Immature natural killer cell (primary cell): ENCODE measurements at regions not wholly inside any gene's neighbourhood (a gene's known extent, or its start where the extent isn't known, plus 50 kb on each side); places are given as distances from the start of the nearest gene placed in this dataset.
"Not testable (repeated sequence)": the region's sequence is repeated elsewhere in the genome, so short reads cannot be mapped to it uniquely, and the experiment has no call there.

Source experiments
- DNase-seq, 3 donors: peaks; one replicate each; pipeline ENCODE4 v3.0.0; 2022; ENCODE audit warnings: mixed read lengths in 1 of 3
- H3K27ac Mint-ChIP-seq, 6 donors: one replicate each; pipeline ENCODE4 v1.8.0; 2020; ENCODE audit warnings: mixed read lengths in 6 of 6, mild to moderate bottlenecking in 5 of 6, inconsistent platforms in 4 of 6, moderate library complexity in 3 of 6
- H3K27me3 Mint-ChIP-seq, 3 donors: one replicate each; pipeline ENCODE4 v1.8.0; 2020 to 2021; ENCODE audit warnings: low read depth in 3 of 3, mild to moderate bottlenecking in 3 of 3, mixed read lengths in 3 of 3, moderate library complexity in 3 of 3, inconsistent platforms in 1 of 3
- H3K36me3 Mint-ChIP-seq, 3 donors: one replicate each; pipeline ENCODE4 v1.8.0; 2020; ENCODE audit warnings: mixed read lengths in 3 of 3, inconsistent platforms in 2 of 3, mild to moderate bottlenecking in 2 of 3
- H3K4me1 Mint-ChIP-seq, 2 donors: one replicate each; pipeline ENCODE4 v1.8.0; 2020; ENCODE audit warnings: inconsistent platforms in 2 of 2, mild to moderate bottlenecking in 2 of 2, mixed read lengths in 2 of 2, moderate library complexity in 1 of 2
- H3K4me3 Mint-ChIP-seq, 5 donors: one replicate each; pipeline ENCODE4 v1.8.0; 2020; ENCODE audit warnings: mild to moderate bottlenecking in 5 of 5, mixed read lengths in 5 of 5, inconsistent platforms in 3 of 5, moderate library complexity in 3 of 5
- H3K9me3 Mint-ChIP-seq, 6 donors: one replicate each; pipeline ENCODE4 v1.8.0; 2020; ENCODE audit warnings: mild to moderate bottlenecking in 6 of 6, mixed read lengths in 6 of 6, inconsistent platforms in 4 of 6, moderate library complexity in 3 of 6

- not testable (repeated sequence) for H3K27ac Mint-ChIP-seq, H3K4me3 Mint-ChIP-seq, H3K9me3 Mint-ChIP-seq
Observed at GRCh38 chr14:105770619-105771216, 244.3 kb downstream of the TMEM121 start.

GRCh38 chr14:105771261-105772226 is 245.2 kb downstream of the TMEM121 start:
- H3K4me1 Mint-ChIP-seq, H3K4me3 Mint-ChIP-seq, H3K9me3 Mint-ChIP-seq, H3K27ac Mint-ChIP-seq, H3K27me3 Mint-ChIP-seq, DNase-seq, H3K36me3 Mint-ChIP-seq: not testable (repeated sequence)

More at GRCh38 chr14:105770619-105771216, 244.3 kb downstream of the TMEM121 start:
- H3K36me3 Mint-ChIP-seq, H3K4me1 Mint-ChIP-seq, H3K27me3 Mint-ChIP-seq, DNase-seq: not testable (repeated sequence)

- not testable (repeated sequence) for DNase-seq, H3K27ac Mint-ChIP-seq, H3K9me3 Mint-ChIP-seq, H3K4me3 Mint-ChIP-seq, H3K27me3 Mint-ChIP-seq, H3K4me1 Mint-ChIP-seq, H3K36me3 Mint-ChIP-seq
Observed at GRCh38 chr14:105772710-105773250, 246.4 kb downstream of the TMEM121 start.

- peaks cover 0 to 11% (median 8%) of the 10 kb centered on the region in 6 donors for H3K9me3 Mint-ChIP-seq
- no peak overlapping the region for H3K4me3 Mint-ChIP-seq
- peaks cover 1 to 6% (median 4%) of the 10 kb centered on the region in 3 donors for H3K27me3 Mint-ChIP-seq
- H3K27ac Mint-ChIP-seq, result no peak overlapping the region
- DNase-seq, result no peak
- peaks cover 0 to 11% (median 5%) of the 10 kb centered on the region in 3 donors for H3K36me3 Mint-ChIP-seq
- no peaks in the 10 kb centered on the region for H3K4me1 Mint-ChIP-seq
Observed at GRCh38 chr14:105773584-105773983, 247.2 kb downstream of the TMEM121 start.

GRCh38 chr14:105774001-105774400 is 247.6 kb downstream of the TMEM121 start:
- Mint-ChIP-seq H3K36me3 (peaks cover 0 to 11% (median 6%) of the 10 kb centered on the region in 3 donors), H3K27ac (no peak overlapping the region), H3K4me3 (no peak overlapping the region), H3K9me3 (peaks cover 0 to 15% (median 12%) of the 10 kb centered on the region in 6 donors), H3K4me1 (no peaks in the 10 kb centered on the region), H3K27me3 (peaks cover 1 to 6% (median 4%) of the 10 kb centered on the region in 3 donors)
- no peak for DNase-seq

- not testable (repeated sequence) for H3K4me3 Mint-ChIP-seq, H3K27me3 Mint-ChIP-seq, H3K4me1 Mint-ChIP-seq, H3K27ac Mint-ChIP-seq, DNase-seq
- peaks cover 0 to 11% (median 6%) of the 10 kb centered on the region in 3 donors for H3K36me3 Mint-ChIP-seq
- H3K9me3 Mint-ChIP-seq, result peaks cover 7 to 22% (median 19%) of the 10 kb centered on the region in 6 donors
Observed at GRCh38 chr14:105774585-105775348, 248.4 kb downstream of the TMEM121 start.

GRCh38 chr14:105775349-105775923 is 249.1 kb downstream of the TMEM121 start:
- not testable (repeated sequence) for DNase-seq, H3K27ac Mint-ChIP-seq, H3K4me3 Mint-ChIP-seq, H3K27me3 Mint-ChIP-seq, H3K4me1 Mint-ChIP-seq
- H3K9me3 Mint-ChIP-seq, result peaks cover 9 to 29% (median 25%) of the 10 kb centered on the region in 6 donors
- H3K36me3 Mint-ChIP-seq, result peaks cover 0 to 11% (median 6%) of the 10 kb centered on the region in 3 donors

GRCh38 chr14:105776112-105776511 is 249.7 kb downstream of the TMEM121 start:
- not testable (repeated sequence) for H3K27me3 Mint-ChIP-seq, H3K4me3 Mint-ChIP-seq, H3K27ac Mint-ChIP-seq, DNase-seq, H3K4me1 Mint-ChIP-seq
- Mint-ChIP-seq H3K9me3 (peaks cover 13 to 36% (median 31%) of the 10 kb centered on the region in 6 donors), H3K36me3 (peaks cover 0 to 17% (median 13%) of the 10 kb centered on the region in 3 donors)

- Mint-ChIP-seq H3K4me1 (no peaks in the 10 kb centered on the region), H3K36me3 (peaks cover 0 to 21% (median 14%) of the 10 kb centered on the region in 3 donors), H3K4me3 (no peak overlapping the region), H3K9me3 (peaks cover 18 to 44% (median 36%) of the 10 kb centered on the region in 6 donors), H3K27ac (no peak overlapping the region), H3K27me3 (peaks cover 4 to 6% (median 4%) of the 10 kb centered on the region in 3 donors)
- no peak for DNase-seq
Observed at GRCh38 chr14:105776924-105777323, 250.5 kb downstream of the TMEM121 start.

GRCh38 chr14:105783707-105784106 is 257.3 kb downstream of the TMEM121 start:
- H3K27me3 Mint-ChIP-seq, result peaks cover 2 to 6% (median 2%) of the 10 kb centered on the region in 3 donors
- no peak for DNase-seq
- no peaks in the 10 kb centered on the region for H3K4me1 Mint-ChIP-seq
- peaks cover 20 to 35% (median 26%) of the 10 kb centered on the region in 6 donors for H3K9me3 Mint-ChIP-seq
- H3K27ac Mint-ChIP-seq, result no peak overlapping the region
- peaks cover 0 to 9% (median 8%) of the 10 kb centered on the region in 3 donors for H3K36me3 Mint-ChIP-seq
- no peak overlapping the region for H3K4me3 Mint-ChIP-seq

- Mint-ChIP-seq H3K27me3 (peaks cover 0 to 13% (median 2%) of the 10 kb centered on the region in 3 donors), H3K9me3 (peaks cover 0 to 7% (median 0%) of the 10 kb centered on the region in 6 donors), H3K36me3 (no peaks in the 10 kb centered on the region), H3K27ac (no peak overlapping the region), H3K4me3 (no peak overlapping the region), H3K4me1 (no peaks in the 10 kb centered on the region)
- no peak for DNase-seq
Observed at GRCh38 chr14:105793836-105794235, 267.5 kb downstream of the TMEM121 start.

- H3K27ac Mint-ChIP-seq, result no peak overlapping the region
- H3K36me3 Mint-ChIP-seq, result no peaks in the 10 kb centered on the region
- no peak for DNase-seq
- H3K9me3 Mint-ChIP-seq, result peaks cover 0 to 7% (median 0%) of the 10 kb centered on the region in 6 donors
- no peak overlapping the region for H3K4me3 Mint-ChIP-seq
- H3K27me3 Mint-ChIP-seq, result peaks cover 0 to 7% (median 3%) of the 10 kb centered on the region in 3 donors
- no peaks in the 10 kb centered on the region for H3K4me1 Mint-ChIP-seq
Observed at GRCh38 chr14:105797546-105797945, 271.2 kb downstream of the TMEM121 start.

- Mint-ChIP-seq H3K36me3 (no peaks in the 10 kb centered on the region), H3K4me1 (no peaks in the 10 kb centered on the region), H3K4me3 (no peak overlapping the region), H3K27ac (no peak overlapping the region), H3K9me3 (peaks cover 0 to 15% (median 4%) of the 10 kb centered on the region in 6 donors), H3K27me3 (peaks cover 1 to 3% (median 2%) of the 10 kb centered on the region in 3 donors)
- no peak for DNase-seq
Observed at GRCh38 chr14:105805701-105806100, 279.3 kb downstream of the TMEM121 start.
